ENCODE measurements at regions not wholly inside any gene's neighbourhood (a gene's known extent, or its start where the extent isn't known, plus 50 kb on each side); places are given as distances from the start of the nearest gene placed in this dataset.

DNA sequence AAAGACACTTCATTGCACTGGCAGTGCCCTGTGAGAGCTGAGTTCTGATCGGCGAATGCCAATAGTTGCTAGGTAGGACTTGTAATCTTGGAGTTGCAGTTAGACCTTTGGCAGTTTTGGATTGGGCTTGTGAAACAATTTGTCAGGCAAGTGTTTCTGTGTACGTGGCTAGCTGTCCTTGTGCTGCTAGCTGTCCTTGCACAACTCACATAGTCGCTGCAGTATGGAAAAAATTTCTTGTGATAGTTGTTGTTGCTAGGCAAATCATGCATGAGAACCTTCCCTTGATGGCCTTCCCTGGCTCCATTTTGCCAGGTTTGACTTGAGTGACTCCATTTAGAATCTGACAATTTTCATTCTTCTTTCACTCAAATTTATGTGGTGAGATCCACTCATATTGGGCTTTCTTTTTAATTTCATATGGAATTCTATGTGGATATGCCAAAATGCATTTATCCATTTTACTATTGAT lies 140.7 kb downstream of the APIP start:
- TF ChIP-seq, protein P1, sequence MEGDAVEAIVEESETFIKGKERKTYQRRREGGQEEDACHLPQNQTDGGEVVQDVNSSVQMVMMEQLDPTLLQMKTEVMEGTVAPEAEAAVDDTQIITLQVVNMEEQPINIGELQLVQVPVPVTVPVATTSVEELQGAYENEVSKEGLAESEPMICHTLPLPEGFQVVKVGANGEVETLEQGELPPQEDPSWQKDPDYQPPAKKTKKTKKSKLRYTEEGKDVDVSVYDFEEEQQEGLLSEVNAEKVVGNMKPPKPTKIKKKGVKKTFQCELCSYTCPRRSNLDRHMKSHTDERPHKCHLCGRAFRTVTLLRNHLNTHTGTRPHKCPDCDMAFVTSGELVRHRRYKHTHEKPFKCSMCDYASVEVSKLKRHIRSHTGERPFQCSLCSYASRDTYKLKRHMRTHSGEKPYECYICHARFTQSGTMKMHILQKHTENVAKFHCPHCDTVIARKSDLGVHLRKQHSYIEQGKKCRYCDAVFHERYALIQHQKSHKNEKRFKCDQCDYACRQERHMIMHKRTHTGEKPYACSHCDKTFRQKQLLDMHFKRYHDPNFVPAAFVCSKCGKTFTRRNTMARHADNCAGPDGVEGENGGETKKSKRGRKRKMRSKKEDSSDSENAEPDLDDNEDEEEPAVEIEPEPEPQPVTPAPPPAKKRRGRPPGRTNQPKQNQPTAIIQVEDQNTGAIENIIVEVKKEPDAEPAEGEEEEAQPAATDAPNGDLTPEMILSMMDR (conservative IDR thresholded peaks at IDR 0.05; ENCODE audit: low read length), result no peak
- TF ChIP-seq EZH2phosphoT487 (IDR thresholded peaks at IDR 0.05; ENCODE audit: borderline replicate concordance, low read depth, low read length), result no peak

Measured in OCI-LY7 (cell line).